AG10803 (cell line): ENCODE measurements at regions not wholly inside any gene's neighbourhood (a gene's known extent, or its start where the extent isn't known, plus 50 kb on each side); places are given as distances from the start of the nearest gene placed in this dataset.

Experiments used
- DNase-seq: peaks from one replicate; pipeline ENCODE4 v3.0.0; 2010; ENCODE audit warnings: low read depth
- H3K4me3 ChIP-seq: 2 replicates; pipeline ENCODE4 v1.5.1; 2011; ENCODE audit warnings: mild to moderate bottlenecking, low read length, control low read depth
- TF ChIP-seq, protein P1 (sequence below): conservative IDR thresholded peaks from 2 replicates; pipeline ENCODE4 v1.5.1; 2011; ENCODE audit warnings: mild to moderate bottlenecking, low read length, control low read depth, inconsistent platforms

DNA sequence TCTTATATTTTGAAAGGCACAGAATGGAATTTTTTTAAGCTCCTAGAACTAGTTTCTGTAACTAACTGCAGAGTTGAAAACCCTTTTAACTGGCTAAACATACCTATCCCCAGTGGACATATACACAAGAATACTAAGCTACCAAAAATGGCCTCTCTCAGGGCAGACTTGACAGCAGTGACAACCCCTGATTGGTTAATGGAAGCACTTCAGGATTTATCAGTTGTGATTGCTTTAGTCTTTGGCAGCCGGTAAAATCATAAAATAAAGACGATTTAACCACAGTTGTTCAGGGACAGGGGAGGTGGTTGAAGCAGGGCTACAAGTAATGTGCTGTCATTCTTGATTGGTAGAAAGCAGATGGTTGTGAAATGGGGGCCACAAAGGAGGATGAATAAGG, 452.0 kb upstream of the SOX9 start:
- H3K4me3 ChIP-seq, result no peak overlapping the region
- TF ChIP-seq, protein P1, sequence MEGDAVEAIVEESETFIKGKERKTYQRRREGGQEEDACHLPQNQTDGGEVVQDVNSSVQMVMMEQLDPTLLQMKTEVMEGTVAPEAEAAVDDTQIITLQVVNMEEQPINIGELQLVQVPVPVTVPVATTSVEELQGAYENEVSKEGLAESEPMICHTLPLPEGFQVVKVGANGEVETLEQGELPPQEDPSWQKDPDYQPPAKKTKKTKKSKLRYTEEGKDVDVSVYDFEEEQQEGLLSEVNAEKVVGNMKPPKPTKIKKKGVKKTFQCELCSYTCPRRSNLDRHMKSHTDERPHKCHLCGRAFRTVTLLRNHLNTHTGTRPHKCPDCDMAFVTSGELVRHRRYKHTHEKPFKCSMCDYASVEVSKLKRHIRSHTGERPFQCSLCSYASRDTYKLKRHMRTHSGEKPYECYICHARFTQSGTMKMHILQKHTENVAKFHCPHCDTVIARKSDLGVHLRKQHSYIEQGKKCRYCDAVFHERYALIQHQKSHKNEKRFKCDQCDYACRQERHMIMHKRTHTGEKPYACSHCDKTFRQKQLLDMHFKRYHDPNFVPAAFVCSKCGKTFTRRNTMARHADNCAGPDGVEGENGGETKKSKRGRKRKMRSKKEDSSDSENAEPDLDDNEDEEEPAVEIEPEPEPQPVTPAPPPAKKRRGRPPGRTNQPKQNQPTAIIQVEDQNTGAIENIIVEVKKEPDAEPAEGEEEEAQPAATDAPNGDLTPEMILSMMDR, result no peak
- no peak for DNase-seq

DNA sequence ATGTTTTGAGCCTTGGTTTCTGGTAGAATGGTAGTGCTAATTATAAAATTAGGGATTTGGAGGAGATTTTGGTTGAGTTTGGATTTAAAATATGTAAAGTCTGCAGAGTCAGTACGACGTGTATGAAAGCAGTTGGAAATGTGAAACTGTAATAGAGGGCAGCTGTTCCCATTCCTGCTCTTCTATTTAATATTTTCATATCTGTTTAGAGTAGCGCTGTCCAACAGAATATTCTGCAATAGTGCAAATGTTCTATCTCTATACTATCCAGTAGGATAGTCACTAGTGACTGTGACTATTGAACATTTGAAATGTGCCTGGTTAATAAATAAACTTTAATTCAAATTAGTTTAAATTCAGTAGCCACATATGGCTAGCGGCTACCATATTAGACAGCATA, 443.4 kb upstream of the SOX9 start:
- H3K4me3 ChIP-seq, result no peak overlapping the region
- TF ChIP-seq, protein P1, result no peak
- DNase-seq, result no peak

DNA sequence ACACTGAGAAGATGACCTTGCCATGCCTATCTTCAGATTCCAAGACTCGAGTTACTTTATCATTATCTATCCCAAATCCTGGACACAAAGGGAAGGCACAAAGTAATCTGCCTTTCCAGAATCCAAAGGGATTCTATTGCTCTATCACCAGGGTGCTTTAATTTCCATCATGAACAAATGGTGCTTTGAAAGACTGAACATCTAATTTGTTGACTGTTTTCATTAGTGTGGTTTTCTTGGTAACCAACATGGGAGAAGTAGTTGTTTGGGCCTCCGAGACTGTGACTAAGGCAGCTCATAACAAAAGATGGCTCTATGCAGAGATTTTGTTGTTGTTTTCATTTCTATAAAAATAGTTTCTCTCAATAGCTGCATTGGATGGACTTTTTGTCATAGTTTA, 441.0 kb upstream of the SOX9 start:
- H3K4me3 ChIP-seq, result no peak overlapping the region
- TF ChIP-seq, protein P1, result no peak
- no peak for DNase-seq

DNA sequence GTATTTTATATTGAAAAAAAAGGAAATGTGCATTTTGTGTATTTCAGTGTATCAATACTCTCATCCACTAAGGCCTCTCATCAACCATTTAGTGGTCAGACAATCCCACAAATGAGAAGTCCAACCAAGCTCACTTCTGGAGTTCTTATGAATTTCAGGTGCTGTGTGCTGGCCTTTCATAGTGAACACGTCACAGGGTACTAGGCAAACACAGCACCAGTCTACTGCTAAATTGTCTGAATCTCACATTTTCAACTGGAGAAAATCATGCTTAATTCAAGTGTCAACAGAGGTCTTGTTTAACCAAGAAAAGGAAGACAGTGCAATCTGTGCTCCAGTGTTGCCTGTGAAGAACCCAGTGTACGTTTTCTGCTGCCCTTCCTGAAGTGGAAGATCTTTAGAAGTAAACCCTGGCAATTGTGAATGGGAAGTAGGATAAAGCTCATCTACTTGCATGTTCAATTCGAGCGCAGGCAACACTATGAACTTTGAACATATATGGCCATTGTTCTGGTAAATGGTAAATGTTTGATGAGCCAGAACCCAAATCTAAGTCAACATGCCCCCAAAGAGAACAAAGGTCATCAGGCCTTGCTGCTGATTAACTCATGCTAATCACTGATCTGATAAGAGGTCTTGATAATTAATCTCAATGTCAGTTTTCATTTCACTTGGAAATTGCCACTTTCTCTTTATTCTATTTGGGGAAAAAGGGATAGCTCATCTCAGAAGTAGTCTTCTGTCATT, 439.2 kb upstream of the SOX9 start:
- DNase-seq, result no peak
- no peak overlapping the region for H3K4me3 ChIP-seq
- TF ChIP-seq, protein P1, result no peak

DNA sequence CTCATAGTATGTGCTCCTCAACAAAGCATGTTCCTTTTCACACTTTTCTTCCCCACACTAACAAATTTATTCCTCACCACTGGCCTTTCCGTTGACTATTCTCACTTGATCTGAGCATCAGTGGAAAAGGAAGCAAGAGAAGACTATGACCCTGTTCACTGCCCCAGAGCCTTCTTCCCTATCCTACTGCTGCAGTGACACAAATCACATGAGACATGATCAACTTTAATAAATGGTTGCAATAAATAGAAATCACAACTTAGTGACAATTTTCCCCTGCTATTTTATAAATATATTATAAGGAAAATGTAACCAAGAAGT, 438.7 kb upstream of the SOX9 start:
- no peak overlapping the region for H3K4me3 ChIP-seq
- DNase-seq, result no peak
- TF ChIP-seq, protein P1, result no peak

DNA sequence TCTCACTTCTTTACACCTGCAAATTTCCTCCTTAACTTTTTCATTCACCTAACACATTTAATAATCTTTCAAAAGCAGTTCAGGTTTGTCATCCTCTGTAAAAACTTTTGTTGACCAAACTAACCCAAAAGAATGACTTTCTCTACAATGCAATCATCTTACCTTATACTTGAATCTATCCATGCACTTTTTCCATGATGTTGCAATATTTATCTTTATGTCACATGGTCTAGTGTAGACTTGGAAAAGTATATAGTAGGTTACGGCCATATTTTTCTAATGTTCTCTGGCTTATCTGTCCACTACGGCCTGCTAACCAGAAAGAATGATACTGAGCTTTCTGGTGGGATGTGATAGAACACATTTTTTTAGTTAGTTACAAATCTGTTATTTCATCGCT, 431.0 kb upstream of the SOX9 start:
- no peak overlapping the region for H3K4me3 ChIP-seq
- TF ChIP-seq, protein P1, result no peak
- DNase-seq, result no peak

DNA sequence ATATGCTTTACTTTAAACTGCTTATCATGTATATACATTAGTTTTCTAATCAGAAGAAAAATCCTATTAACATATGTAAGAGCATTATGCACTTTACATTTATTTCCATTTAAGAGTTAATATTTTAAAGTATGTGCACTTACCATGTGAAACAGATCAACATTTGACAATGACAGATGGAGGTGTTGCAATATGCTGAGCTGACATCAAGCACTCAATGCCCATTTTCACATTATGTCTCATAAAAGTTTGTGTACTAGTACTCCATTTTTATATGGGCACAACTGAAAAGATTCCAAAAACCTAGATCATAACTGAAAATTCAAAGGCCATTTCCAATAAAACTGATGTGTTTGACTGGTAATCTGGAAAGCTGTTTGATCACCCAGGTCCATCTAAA, 420.9 kb upstream of the SOX9 start:
- H3K4me3 ChIP-seq, result no peak overlapping the region
- TF ChIP-seq, protein P1, result no peak
- DNase-seq, result no peak
